SH-SY5Y (cell line): ENCODE measurements at regions not wholly inside any gene's neighbourhood (a gene's known extent, or its start where the extent isn't known, plus 50 kb on each side); places are given as distances from the start of the nearest gene placed in this dataset.

Experiments used
- GATA2 ChIP-seq: IDR thresholded peaks from 2 replicates; pipeline ENCODE4 v1.6.1; 2011; ENCODE audit warnings: mild to moderate bottlenecking, low read depth, low read length
- GATA3 ChIP-seq: IDR thresholded peaks from 2 replicates; pipeline ENCODE4 v1.6.1; 2011; ENCODE audit warnings: low read depth, mild to moderate bottlenecking, low read length, moderate library complexity

GRCh38 chr1:199753513-199753912 lies 274.0 kb upstream of the NR5A2 start:
- no peak for TF ChIP-seq GATA3
- TF ChIP-seq GATA2, result no peak

GRCh38 chr1:199756066-199756465 lies 271.4 kb upstream of the NR5A2 start:
- TF ChIP-seq GATA2, result no peak

- no peak for TF ChIP-seq GATA2
- TF ChIP-seq GATA3, result no peak
Measured at GRCh38 chr1:199758626-199759255, 268.8 kb upstream of the NR5A2 start.

- TF ChIP-seq GATA2 (no peak), GATA3 (no peak)
Measured at GRCh38 chr1:199759268-199759730, 268.2 kb upstream of the NR5A2 start.

GRCh38 chr1:199762572-199762971 lies 264.9 kb upstream of the NR5A2 start:
- TF ChIP-seq GATA3 (no peak), GATA2 (no peak)

GRCh38 chr1:199766218-199766792 lies 261.2 kb upstream of the NR5A2 start:
- TF ChIP-seq GATA3, result no peak

- TF ChIP-seq GATA2 (no peak), GATA3 (no peak)
Measured at GRCh38 chr1:199767700-199768099, 259.8 kb upstream of the NR5A2 start.

GRCh38 chr1:199774433-199775089 lies 252.9 kb upstream of the NR5A2 start:
- TF ChIP-seq GATA3 (no peak), GATA2 (no peak)

- TF ChIP-seq GATA2, result no peak
- TF ChIP-seq GATA3, result no peak
Measured at GRCh38 chr1:199776768-199777497, 250.6 kb upstream of the NR5A2 start.

GRCh38 chr1:199778324-199778955 lies 249.1 kb upstream of the NR5A2 start:
- 0 out of 2 replicates have a peak, but pooled peaks have one; percentile 19 for TF ChIP-seq GATA2
- TF ChIP-seq GATA3, result no peak

GRCh38 chr1:199780091-199780490 lies 247.4 kb upstream of the NR5A2 start:
- no peak for TF ChIP-seq GATA3
- no peak for TF ChIP-seq GATA2

- TF ChIP-seq GATA3 (no peak), GATA2 (no peak)
Measured at GRCh38 chr1:199780948-199781670, 246.4 kb upstream of the NR5A2 start.

- TF ChIP-seq GATA2 (no peak), GATA3 (no peak)
Measured at GRCh38 chr1:199784138-199784895, 243.2 kb upstream of the NR5A2 start.

GRCh38 chr1:199786695-199787094 lies 240.8 kb upstream of the NR5A2 start:
- no peak for TF ChIP-seq GATA2
- no peak for TF ChIP-seq GATA3

- TF ChIP-seq GATA2 (no peak), GATA3 (no peak)
Measured at GRCh38 chr1:199789141-199789540, 238.4 kb upstream of the NR5A2 start.
